ENCODE measurements at regions not wholly inside any gene's neighbourhood (a gene's known extent, or its start where the extent isn't known, plus 50 kb on each side); places are given as distances from the start of the nearest gene placed in this dataset.

GRCh38 chr5:81859624-81860023 is 108.7 kb upstream of the SSBP2 start:
- no peaks in the 10 kb centered on the region for H3K36me3 ChIP-seq (replicated peaks in 1 of 2; ENCODE audit: control insufficient read depth in 1 of 2, insufficient read depth in 2 of 2, low read length in 2 of 2)
- H3K9me3 ChIP-seq (replicated peaks in 1 of 2; ENCODE audit: control insufficient read depth in 1 of 2, insufficient read depth in 1 of 2, low read length in 2 of 2) = no peaks in the 10 kb centered on the region
- TF ChIP-seq, protein P1, sequence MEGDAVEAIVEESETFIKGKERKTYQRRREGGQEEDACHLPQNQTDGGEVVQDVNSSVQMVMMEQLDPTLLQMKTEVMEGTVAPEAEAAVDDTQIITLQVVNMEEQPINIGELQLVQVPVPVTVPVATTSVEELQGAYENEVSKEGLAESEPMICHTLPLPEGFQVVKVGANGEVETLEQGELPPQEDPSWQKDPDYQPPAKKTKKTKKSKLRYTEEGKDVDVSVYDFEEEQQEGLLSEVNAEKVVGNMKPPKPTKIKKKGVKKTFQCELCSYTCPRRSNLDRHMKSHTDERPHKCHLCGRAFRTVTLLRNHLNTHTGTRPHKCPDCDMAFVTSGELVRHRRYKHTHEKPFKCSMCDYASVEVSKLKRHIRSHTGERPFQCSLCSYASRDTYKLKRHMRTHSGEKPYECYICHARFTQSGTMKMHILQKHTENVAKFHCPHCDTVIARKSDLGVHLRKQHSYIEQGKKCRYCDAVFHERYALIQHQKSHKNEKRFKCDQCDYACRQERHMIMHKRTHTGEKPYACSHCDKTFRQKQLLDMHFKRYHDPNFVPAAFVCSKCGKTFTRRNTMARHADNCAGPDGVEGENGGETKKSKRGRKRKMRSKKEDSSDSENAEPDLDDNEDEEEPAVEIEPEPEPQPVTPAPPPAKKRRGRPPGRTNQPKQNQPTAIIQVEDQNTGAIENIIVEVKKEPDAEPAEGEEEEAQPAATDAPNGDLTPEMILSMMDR (IDR thresholded peaks at IDR 0.05) = no peak
- H2AFZ ChIP-seq (ENCODE audit: insufficient read depth, low read depth, low read length, poor library complexity, severe bottlenecking) = no peak overlapping the region
- intact Hi-C loops (cut with micrococcal nuclease) = loop anchor here in 1 of 2 donors (10.0 kb wide), 1 partner anchor 115 kb away; the partner anchor contains the start of gene ATG10
- no peak overlapping the region for H3K4me2 ChIP-seq (replicated peaks; ENCODE audit: extremely low read depth, low read length, poor library complexity, severe bottlenecking)
- Mint-ChIP-seq H3K9me3 (no peaks in the 10 kb centered on the region), H3K4me1 (peaks cover 14% of the 10 kb centered on the region), H3K27me3 (ENCODE audit: low read depth in 3 of 3) (peaks cover 0 to 1% (median 0%) of the 10 kb centered on the region in 3 donors), H3K27ac (peak overlapping the region in 1 of 7 donors; percentile 16), H3K4me3 (no peak overlapping the region), H3K36me3 (no peaks in the 10 kb centered on the region)
- peaks cover 4 to 8% of the 10 kb centered on the region in 2 donors for H3K4me1 ChIP-seq (ENCODE audit: control insufficient read depth in 1 of 2, insufficient read depth in 2 of 2, low read length in 2 of 2)
- no peak overlapping the region for H3K9ac ChIP-seq (ENCODE audit: insufficient read depth, low read length, poor library complexity, severe bottlenecking)
- H3K27me3 ChIP-seq (ENCODE audit: control insufficient read depth in 2 of 2, insufficient read depth in 2 of 2, low read length in 2 of 2) = no peaks in the 10 kb centered on the region
- DNase-seq = no peak
- no peak overlapping the region for H3K4me3 ChIP-seq (replicated peaks in 1 of 3; ENCODE audit: low read depth in 2 of 3, low read length in 3 of 3)
- H3K79me2 ChIP-seq (ENCODE audit: insufficient read depth, low read length) = no peaks in the 10 kb centered on the region
- H3K27ac ChIP-seq (ENCODE audit: low read depth in 1 of 2, low read length in 2 of 2) = no peak overlapping the region
- no peaks in the 10 kb centered on the region for H4K20me1 ChIP-seq (ENCODE audit: insufficient read depth, low read length)
- WGBS (ENCODE audit: insufficient coverage) = 100% methylated on average over 1 of the region's 6 CpGs

GRCh38 chr5:81856948-81857928 is 106.3 kb upstream of the SSBP2 start:
- Histone ChIP-seq H3K79me2 (ENCODE audit: insufficient read depth, low read length) (no peaks in the 10 kb centered on the region), H3K27ac (ENCODE audit: low read depth in 1 of 2, low read length in 2 of 2) (no peak overlapping the region), H3K4me2 (replicated peaks; ENCODE audit: extremely low read depth, low read length, poor library complexity, severe bottlenecking) (no peak overlapping the region), H3K4me1 (ENCODE audit: control insufficient read depth in 1 of 2, insufficient read depth in 2 of 2, low read length in 2 of 2) (peaks cover 9 to 16% of the 10 kb centered on the region in 2 donors), H4K20me1 (ENCODE audit: insufficient read depth, low read length) (no peaks in the 10 kb centered on the region), H3K9ac (ENCODE audit: insufficient read depth, low read length, poor library complexity, severe bottlenecking) (no peak overlapping the region), H3K27me3 (ENCODE audit: control insufficient read depth in 2 of 2, insufficient read depth in 2 of 2, low read length in 2 of 2) (no peaks in the 10 kb centered on the region), H3K4me3 (replicated peaks in 1 of 3; ENCODE audit: low read depth in 2 of 3, low read length in 3 of 3) (no peak overlapping the region), H3K36me3 (replicated peaks in 1 of 2; ENCODE audit: control insufficient read depth in 1 of 2, insufficient read depth in 2 of 2, low read length in 2 of 2) (no peaks in the 10 kb centered on the region), H3K9me3 (replicated peaks in 1 of 2; ENCODE audit: control insufficient read depth in 1 of 2, insufficient read depth in 1 of 2, low read length in 2 of 2) (no peaks in the 10 kb centered on the region), H2AFZ (ENCODE audit: insufficient read depth, low read depth, low read length, poor library complexity, severe bottlenecking) (peak overlapping the region; percentile 46)
- peaks cover 0 to 1% (median 0%) of the 10 kb centered on the region in 3 donors for H3K27me3 Mint-ChIP-seq (ENCODE audit: low read depth in 3 of 3)
- no peaks in the 10 kb centered on the region for H3K36me3 Mint-ChIP-seq
- intact Hi-C loops (cut with micrococcal nuclease) = loop anchor here in 1 of 2 donors (10.0 kb wide), 1 partner anchor 118 kb away; the partner anchor contains the start of gene ATG10
- TF ChIP-seq, protein P1 (IDR thresholded peaks at IDR 0.05) = peak; percentile 49
- H3K4me3 Mint-ChIP-seq = no peak overlapping the region
- 61% methylated on average over 9 of the region's 14 CpGs for WGBS (ENCODE audit: insufficient coverage)
- H3K4me1 Mint-ChIP-seq = peaks cover 18% of the 10 kb centered on the region
- H3K27ac Mint-ChIP-seq = peak overlapping the region in 3 of 7 donors; percentile 0 to 73 (median 24)
- DNase-seq = peak; percentile 10 to 49 (median 30)
- H3K9me3 Mint-ChIP-seq = no peaks in the 10 kb centered on the region
